ENCODE measurements at regions not wholly inside any gene's neighbourhood (a gene's known extent, or its start where the extent isn't known, plus 50 kb on each side); places are given as distances from the start of the nearest gene placed in this dataset.

DNA sequence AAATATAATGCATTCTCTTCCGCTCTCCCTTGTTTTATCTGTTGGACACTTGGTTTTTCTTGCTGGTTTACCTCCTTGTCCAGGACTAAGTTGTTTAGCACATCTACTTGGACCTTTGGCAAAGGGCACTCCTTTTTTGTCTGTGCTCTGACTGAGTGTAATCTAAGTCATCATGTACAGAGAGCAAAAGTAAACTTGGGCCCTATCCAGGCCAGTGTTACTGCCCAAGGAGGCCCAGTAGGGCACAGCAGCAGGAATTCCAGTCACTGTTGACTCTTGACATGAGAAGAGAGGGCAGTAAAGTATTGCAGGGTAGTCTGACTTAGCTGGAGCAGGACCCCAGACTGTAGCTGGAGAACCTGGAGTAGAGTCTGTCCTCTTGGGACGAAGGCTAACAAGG, 445.5 kb downstream of the ZIC3 start:
- TF ChIP-seq, protein P1, sequence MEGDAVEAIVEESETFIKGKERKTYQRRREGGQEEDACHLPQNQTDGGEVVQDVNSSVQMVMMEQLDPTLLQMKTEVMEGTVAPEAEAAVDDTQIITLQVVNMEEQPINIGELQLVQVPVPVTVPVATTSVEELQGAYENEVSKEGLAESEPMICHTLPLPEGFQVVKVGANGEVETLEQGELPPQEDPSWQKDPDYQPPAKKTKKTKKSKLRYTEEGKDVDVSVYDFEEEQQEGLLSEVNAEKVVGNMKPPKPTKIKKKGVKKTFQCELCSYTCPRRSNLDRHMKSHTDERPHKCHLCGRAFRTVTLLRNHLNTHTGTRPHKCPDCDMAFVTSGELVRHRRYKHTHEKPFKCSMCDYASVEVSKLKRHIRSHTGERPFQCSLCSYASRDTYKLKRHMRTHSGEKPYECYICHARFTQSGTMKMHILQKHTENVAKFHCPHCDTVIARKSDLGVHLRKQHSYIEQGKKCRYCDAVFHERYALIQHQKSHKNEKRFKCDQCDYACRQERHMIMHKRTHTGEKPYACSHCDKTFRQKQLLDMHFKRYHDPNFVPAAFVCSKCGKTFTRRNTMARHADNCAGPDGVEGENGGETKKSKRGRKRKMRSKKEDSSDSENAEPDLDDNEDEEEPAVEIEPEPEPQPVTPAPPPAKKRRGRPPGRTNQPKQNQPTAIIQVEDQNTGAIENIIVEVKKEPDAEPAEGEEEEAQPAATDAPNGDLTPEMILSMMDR (IDR thresholded peaks at IDR 0.05): no peak
- TF ChIP-seq POLR2A (IDR thresholded peaks at IDR 0.05): no peak
